ENCODE measurements at regions not wholly inside any gene's neighbourhood (a gene's known extent, or its start where the extent isn't known, plus 50 kb on each side); places are given as distances from the start of the nearest gene placed in this dataset.
"Not testable (repeated sequence)": the region's sequence is repeated elsewhere in the genome, so short reads cannot be mapped to it uniquely, and the experiment has no call there.

DNA sequence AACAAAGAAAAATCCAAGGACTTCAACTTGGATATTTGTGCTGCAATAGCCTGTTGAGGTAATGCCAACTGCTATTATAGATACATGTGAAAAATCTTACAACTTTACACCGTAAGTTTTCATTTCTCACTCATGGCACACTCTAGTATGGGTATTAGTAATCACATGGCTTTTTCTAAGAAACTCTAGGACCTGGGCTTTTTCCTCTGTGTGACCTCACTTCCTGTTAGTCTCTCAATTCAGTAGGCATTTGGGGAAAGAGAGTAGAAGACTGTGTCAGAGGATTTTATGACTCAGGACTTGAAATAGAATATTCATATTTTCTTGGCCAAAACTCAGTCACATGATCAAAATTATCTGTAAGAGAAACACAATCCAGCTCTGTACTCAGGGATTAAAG, 1049.9 kb downstream of the REEP3 start:
- H3K27me3 ChIP-seq (ENCODE audit: control insufficient read depth, insufficient read depth, low read length), result no peaks in the 10 kb centered on the region
- no peaks in the 10 kb centered on the region for H3K36me3 ChIP-seq (ENCODE audit: control insufficient read depth, insufficient read depth, low read length)
- FAIRE-seq (no peak), DNase-seq (ENCODE audit: low read depth) (no peak)
- TF ChIP-seq, protein P1, sequence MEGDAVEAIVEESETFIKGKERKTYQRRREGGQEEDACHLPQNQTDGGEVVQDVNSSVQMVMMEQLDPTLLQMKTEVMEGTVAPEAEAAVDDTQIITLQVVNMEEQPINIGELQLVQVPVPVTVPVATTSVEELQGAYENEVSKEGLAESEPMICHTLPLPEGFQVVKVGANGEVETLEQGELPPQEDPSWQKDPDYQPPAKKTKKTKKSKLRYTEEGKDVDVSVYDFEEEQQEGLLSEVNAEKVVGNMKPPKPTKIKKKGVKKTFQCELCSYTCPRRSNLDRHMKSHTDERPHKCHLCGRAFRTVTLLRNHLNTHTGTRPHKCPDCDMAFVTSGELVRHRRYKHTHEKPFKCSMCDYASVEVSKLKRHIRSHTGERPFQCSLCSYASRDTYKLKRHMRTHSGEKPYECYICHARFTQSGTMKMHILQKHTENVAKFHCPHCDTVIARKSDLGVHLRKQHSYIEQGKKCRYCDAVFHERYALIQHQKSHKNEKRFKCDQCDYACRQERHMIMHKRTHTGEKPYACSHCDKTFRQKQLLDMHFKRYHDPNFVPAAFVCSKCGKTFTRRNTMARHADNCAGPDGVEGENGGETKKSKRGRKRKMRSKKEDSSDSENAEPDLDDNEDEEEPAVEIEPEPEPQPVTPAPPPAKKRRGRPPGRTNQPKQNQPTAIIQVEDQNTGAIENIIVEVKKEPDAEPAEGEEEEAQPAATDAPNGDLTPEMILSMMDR (IDR thresholded peaks at IDR 0.05; ENCODE audit: insufficient read depth, low read length, severe bottlenecking), result no peak
- no peak overlapping the region for H3K4me3 ChIP-seq (ENCODE audit: low read depth, low read length)

DNA sequence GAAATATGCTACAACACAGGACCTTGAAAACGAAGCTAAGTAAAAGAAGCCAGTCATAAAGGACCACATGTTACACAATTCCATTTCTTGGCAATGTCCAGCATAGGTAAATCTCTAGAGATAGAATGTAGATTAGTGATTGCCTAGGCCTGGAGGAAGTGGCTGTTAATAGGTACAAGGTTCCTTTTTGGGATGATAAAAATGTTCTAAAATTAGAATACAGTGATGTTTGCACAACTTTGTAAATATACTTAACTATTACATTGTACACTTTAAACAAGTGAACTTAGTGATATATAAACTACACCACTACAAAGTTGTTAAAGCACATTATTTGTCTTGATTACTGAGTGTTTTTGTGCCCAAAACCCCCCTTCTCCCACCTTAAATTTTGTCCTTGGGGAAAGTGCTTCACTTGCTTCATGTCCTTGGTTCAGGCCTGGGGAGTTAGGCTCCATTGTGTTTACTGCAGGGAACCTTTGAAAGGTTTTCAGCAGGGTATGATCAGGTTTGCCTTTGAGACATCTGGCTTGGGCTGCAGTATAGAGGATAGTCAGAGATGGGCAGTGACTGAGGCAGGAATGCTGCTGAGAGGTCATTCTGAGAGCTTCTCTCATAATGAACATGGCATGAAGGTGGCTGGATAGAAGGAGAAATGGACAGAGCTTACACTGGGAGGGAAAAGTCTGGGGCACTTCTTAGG, 1052.6 kb downstream of the REEP3 start:
- H3K27me3 ChIP-seq (ENCODE audit: control insufficient read depth, insufficient read depth, low read length), result no peaks in the 10 kb centered on the region
- FAIRE-seq (no peak), DNase-seq (ENCODE audit: low read depth) (no peak)
- TF ChIP-seq, protein P1 (IDR thresholded peaks at IDR 0.05; ENCODE audit: insufficient read depth, low read length, severe bottlenecking), result no peak
- no peaks in the 10 kb centered on the region for H3K36me3 ChIP-seq (ENCODE audit: control insufficient read depth, insufficient read depth, low read length)
- no peak overlapping the region for H3K4me3 ChIP-seq (ENCODE audit: low read depth, low read length)

DNA sequence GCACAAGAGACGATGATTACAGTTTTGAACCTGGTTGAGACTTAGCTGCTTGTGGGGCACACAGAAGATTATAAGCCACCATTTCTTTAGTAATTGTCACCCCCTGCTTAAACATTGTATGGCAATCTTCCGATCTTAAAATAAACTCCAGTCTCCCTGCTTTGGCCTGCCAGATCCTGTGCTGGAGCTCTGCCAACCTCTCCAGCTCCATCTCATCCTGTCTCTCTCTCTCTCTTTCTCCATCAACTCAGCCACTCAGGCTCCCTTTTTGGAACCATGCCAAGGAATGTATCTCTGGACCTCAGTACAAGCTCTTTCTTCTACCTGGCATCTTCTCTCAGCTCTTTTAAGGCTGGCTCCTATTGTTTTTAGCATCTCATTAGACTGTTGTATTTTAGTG, 1053.2 kb downstream of the REEP3 start:
- Histone ChIP-seq H3K4me3 (ENCODE audit: low read depth, low read length) (no peak overlapping the region), H3K27me3 (ENCODE audit: control insufficient read depth, insufficient read depth, low read length) (no peaks in the 10 kb centered on the region), H3K36me3 (ENCODE audit: control insufficient read depth, insufficient read depth, low read length) (no peaks in the 10 kb centered on the region)
- TF ChIP-seq, protein P1 (IDR thresholded peaks at IDR 0.05; ENCODE audit: insufficient read depth, low read length, severe bottlenecking), result no peak
- no peak for DNase-seq (ENCODE audit: low read depth)
- no peak for FAIRE-seq

DNA sequence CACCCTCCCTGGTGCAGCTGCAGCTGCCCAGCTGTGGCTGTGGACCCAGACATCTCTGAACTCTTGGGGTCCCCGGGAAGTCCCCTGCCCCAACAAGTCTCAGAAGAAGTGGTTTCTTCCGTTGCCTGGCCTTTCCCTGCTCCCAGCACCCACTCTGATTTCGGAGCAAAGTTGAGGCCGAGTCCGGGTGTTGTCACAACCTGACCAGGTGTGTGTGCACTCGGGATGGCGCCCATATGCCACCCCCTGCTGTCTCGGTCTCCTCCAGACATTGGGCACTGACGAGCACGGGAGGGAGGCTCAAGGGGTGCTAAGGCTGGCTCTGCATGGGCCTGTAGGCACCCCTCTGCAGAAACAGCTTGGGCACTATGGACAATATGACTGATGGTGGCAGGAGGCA, 1055.3 kb downstream of the REEP3 start:
- FAIRE-seq, result no peak
- Histone ChIP-seq H3K4me3 (ENCODE audit: low read depth, low read length) (no peak overlapping the region), H3K36me3 (ENCODE audit: control insufficient read depth, insufficient read depth, low read length) (no peaks in the 10 kb centered on the region), H3K27me3 (ENCODE audit: control insufficient read depth, insufficient read depth, low read length) (no peaks in the 10 kb centered on the region)
- TF ChIP-seq, protein P1 (IDR thresholded peaks at IDR 0.05; ENCODE audit: insufficient read depth, low read length, severe bottlenecking), result no peak
- DNase-seq (ENCODE audit: low read depth), result no peak

DNA sequence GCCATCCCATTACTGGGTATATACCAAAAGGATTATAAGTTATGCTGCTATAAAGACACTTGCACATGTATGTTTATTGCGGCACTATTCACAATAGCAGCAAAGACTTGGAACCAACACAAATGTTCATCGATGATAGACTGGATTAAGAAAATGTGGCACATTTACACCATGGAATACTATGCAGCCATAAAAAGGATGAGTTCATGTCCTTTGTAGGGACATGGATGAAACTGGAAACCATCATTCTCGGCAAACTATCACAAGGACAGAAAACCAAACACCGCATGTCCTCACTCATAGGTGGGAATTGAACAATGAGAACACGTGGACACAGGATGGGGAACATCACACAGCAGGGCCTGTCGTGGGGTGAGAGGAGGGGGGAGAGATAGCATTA, 1057.6 kb downstream of the REEP3 start:
- FAIRE-seq; DNase-seq (ENCODE audit: low read depth): not testable (repeated sequence)

DNA sequence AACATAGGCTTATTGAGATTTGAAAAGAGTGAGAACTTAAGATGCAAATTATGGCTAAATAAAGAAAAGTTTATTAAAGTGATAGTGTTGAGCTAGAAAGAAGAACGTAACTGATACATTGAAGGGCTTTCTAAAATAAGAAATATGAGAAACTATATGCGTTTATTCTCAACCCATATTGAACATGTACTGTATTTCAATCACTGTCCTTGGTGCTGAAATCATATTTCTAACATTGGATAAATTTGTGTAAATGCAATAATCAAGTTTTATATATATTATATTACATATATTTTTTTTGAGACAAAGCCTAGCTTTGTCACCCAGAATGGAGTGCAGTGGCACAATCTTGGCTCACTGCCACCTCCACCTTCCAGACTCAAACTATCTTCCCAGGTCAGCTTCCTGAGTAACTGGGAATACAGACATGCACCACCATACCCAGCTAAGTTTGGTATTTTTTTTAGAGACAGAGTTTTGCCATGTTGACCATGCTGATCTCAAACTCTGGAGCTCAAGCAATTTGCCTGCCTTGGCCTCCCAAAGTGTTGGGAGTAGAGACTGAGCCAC, 1065.8 kb downstream of the REEP3 start:
- Histone ChIP-seq H3K27me3 (ENCODE audit: control insufficient read depth, insufficient read depth, low read length) (no peaks in the 10 kb centered on the region), H3K4me3 (ENCODE audit: low read depth, low read length) (no peak overlapping the region), H3K36me3 (ENCODE audit: control insufficient read depth, insufficient read depth, low read length) (no peaks in the 10 kb centered on the region)
- DNase-seq (ENCODE audit: low read depth), result no peak
- no peak for FAIRE-seq
- TF ChIP-seq, protein P1 (IDR thresholded peaks at IDR 0.05; ENCODE audit: insufficient read depth, low read length, severe bottlenecking), result no peak

More for the DNA sequence above, 1057.6 kb downstream of the REEP3 start:
- H3K27me3 ChIP-seq (ENCODE audit: control insufficient read depth, insufficient read depth, low read length); H3K4me3 ChIP-seq (ENCODE audit: low read depth, low read length); H3K36me3 ChIP-seq (ENCODE audit: control insufficient read depth, insufficient read depth, low read length): not testable (repeated sequence)

Data from bronchial epithelial cell (primary cell).